ENCODE measurements at regions not wholly inside any gene's neighbourhood (a gene's known extent, or its start where the extent isn't known, plus 50 kb on each side); places are given as distances from the start of the nearest gene placed in this dataset.

GRCh38 chr12:13587721-13588390, 391.3 kb downstream of the EMP1 start:
- Histone ChIP-seq H3K4me3 (ENCODE audit: low read depth in 1 of 3, low read length in 3 of 3) (no peak overlapping the region), H3K9me3 (ENCODE audit: control insufficient read depth in 4 of 4, low read length in 3 of 4) (no peaks in the 10 kb centered on the region), H3K4me1 (ENCODE audit: control insufficient read depth in 4 of 4, insufficient read depth in 4 of 4, low read length in 3 of 4) (peaks cover 6 to 59% (median 31%) of the 10 kb centered on the region in 4 donors), H3K9ac (ENCODE audit: low read depth in 1 of 2, low read length in 2 of 2) (no peak overlapping the region), H3K27me3 (ENCODE audit: control insufficient read depth in 4 of 4, insufficient read depth in 4 of 4, low read length in 3 of 4) (no peaks in the 10 kb centered on the region), H3K36me3 (ENCODE audit: control insufficient read depth in 4 of 4, insufficient read depth in 3 of 4, low read depth in 1 of 4, low read length in 3 of 4) (no peaks in the 10 kb centered on the region), H3K27ac (ENCODE audit: low read depth in 1 of 2, low read length in 2 of 2) (no peak overlapping the region)
- no peak for TF ChIP-seq FOXA2 (IDR thresholded peaks at IDR 0.05)
- no peak for TF ChIP-seq YY1 (IDR thresholded peaks at IDR 0.05)
- TF ChIP-seq EGR1 (IDR thresholded peaks at IDR 0.05; ENCODE audit: low read depth in 2 of 2), result no peak
- TF ChIP-seq RAD21 (IDR thresholded peaks at IDR 0.05), result no peak
- TF ChIP-seq RXRA (IDR thresholded peaks at IDR 0.05), result no peak
- TF ChIP-seq TAF1 (conservative IDR thresholded peaks at IDR 0.05), result no peak
- no peak for TF ChIP-seq ZBTB33 (IDR thresholded peaks at IDR 0.05)
- no peak for TF ChIP-seq CTCF (IDR thresholded peaks at IDR 0.05; ENCODE audit: low read depth, low read length, missing input control)
- 78% methylated on average over 5 of the region's 5 CpGs for WGBS
- DNase-seq (ENCODE audit: low spot score), result no peak

DNA sequence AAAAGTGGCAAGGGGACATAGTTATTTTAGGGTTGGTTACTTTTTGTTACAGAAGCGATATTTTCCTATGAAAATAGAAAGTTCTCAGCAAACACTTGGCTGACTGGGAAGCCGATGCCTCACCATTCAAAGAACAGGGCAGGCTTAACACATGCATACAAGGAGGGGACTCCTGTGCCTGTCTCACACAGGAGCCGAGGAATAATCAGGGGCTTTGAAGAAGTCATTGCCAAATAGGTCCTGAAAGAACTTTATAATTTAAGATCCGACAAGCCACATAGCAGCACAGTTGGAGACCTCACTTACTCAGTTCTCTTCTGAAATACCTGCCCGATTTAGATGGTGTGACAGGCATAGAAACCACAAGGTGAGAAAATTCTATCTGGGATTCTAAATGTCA, 389.8 kb downstream of the EMP1 start:
- Histone ChIP-seq H3K9ac (ENCODE audit: low read depth in 1 of 2, low read length in 2 of 2) (no peak overlapping the region), H3K9me3 (ENCODE audit: control insufficient read depth in 4 of 4, low read length in 3 of 4) (no peaks in the 10 kb centered on the region), H3K27me3 (ENCODE audit: control insufficient read depth in 4 of 4, insufficient read depth in 4 of 4, low read length in 3 of 4) (no peaks in the 10 kb centered on the region), H3K4me1 (ENCODE audit: control insufficient read depth in 4 of 4, insufficient read depth in 4 of 4, low read length in 3 of 4) (peaks cover 9 to 57% (median 27%) of the 10 kb centered on the region in 4 donors), H3K36me3 (ENCODE audit: control insufficient read depth in 4 of 4, insufficient read depth in 3 of 4, low read depth in 1 of 4, low read length in 3 of 4) (no peaks in the 10 kb centered on the region), H3K27ac (ENCODE audit: low read depth in 1 of 2, low read length in 2 of 2) (no peak overlapping the region), H3K4me3 (ENCODE audit: low read depth in 1 of 3, low read length in 3 of 3) (no peak overlapping the region)
- WGBS, result 74% methylated on average over 5 of the region's 5 CpGs
- no peak for DNase-seq (ENCODE audit: low spot score)
- no peak for TF ChIP-seq JUND (IDR thresholded peaks at IDR 0.05)
- TF ChIP-seq RXRA (IDR thresholded peaks at IDR 0.05), result no peak
- TF ChIP-seq FOXA1 (IDR thresholded peaks at IDR 0.05), result no peak
- TF ChIP-seq HNF4A (conservative IDR thresholded peaks at IDR 0.05), result no peak
- no peak for TF ChIP-seq CTCF (IDR thresholded peaks at IDR 0.05; ENCODE audit: low read depth, low read length, missing input control)
- no peak for TF ChIP-seq HNF4G (IDR thresholded peaks at IDR 0.05)
- no peak for TF ChIP-seq RAD21 (IDR thresholded peaks at IDR 0.05)
- TF ChIP-seq ATF3 (IDR thresholded peaks at IDR 0.05), result no peak
- TF ChIP-seq EGR1 (IDR thresholded peaks at IDR 0.05; ENCODE audit: low read depth in 2 of 2), result no peak
- TF ChIP-seq YY1 (IDR thresholded peaks at IDR 0.05), result no peak
- no peak for TF ChIP-seq NR2F2 (IDR thresholded peaks at IDR 0.05)

All from liver (tissue), 8 donors.